ENCODE measurements at regions not wholly inside any gene's neighbourhood (a gene's known extent, or its start where the extent isn't known, plus 50 kb on each side); places are given as distances from the start of the nearest gene placed in this dataset.

- BruUV-seq (replicated peaks): no TSS peak
- intact Hi-C loops (cut with micrococcal nuclease): no loop called here
- Mint-ChIP-seq H3K27me3 (ENCODE audit: insufficient read depth, unreplicated experiment) (no peaks in the 10 kb centered on the region), H3K27ac (ENCODE audit: low read depth, unreplicated experiment) (no peak overlapping the region), H3K9me3 (ENCODE audit: unreplicated experiment) (peaks cover 45% of the 10 kb centered on the region), H3K36me3 (ENCODE audit: insufficient read depth, unreplicated experiment) (no peaks in the 10 kb centered on the region), H3K4me1 (ENCODE audit: insufficient read depth, unreplicated experiment) (no peaks in the 10 kb centered on the region), H3K4me3 (ENCODE audit: unreplicated experiment) (no peak overlapping the region)
- TF ChIP-seq CTCF (IDR thresholded peaks at IDR 0.05; ENCODE audit: unreplicated experiment): no peak
- ChIA-PET POLR2A (no interaction called here), CTCF (no interaction called here)
- no peak for DNase-seq (ENCODE audit: unreplicated experiment)
Measured at GRCh38 chr15:27601239-27601960, 497.7 kb downstream of the OCA2 start.

GRCh38 chr15:27599034-27599433 is 500.1 kb downstream of the OCA2 start:
- intact Hi-C loops (cut with micrococcal nuclease): no loop called here
- ChIA-PET CTCF (no interaction called here), POLR2A (no interaction called here)
- Mint-ChIP-seq H3K4me1 (ENCODE audit: insufficient read depth, unreplicated experiment) (no peaks in the 10 kb centered on the region), H3K9me3 (ENCODE audit: unreplicated experiment) (peaks cover 48% of the 10 kb centered on the region), H3K36me3 (ENCODE audit: insufficient read depth, unreplicated experiment) (no peaks in the 10 kb centered on the region), H3K27ac (ENCODE audit: low read depth, unreplicated experiment) (no peak overlapping the region), H3K4me3 (ENCODE audit: unreplicated experiment) (no peak overlapping the region), H3K27me3 (ENCODE audit: insufficient read depth, unreplicated experiment) (no peaks in the 10 kb centered on the region)
- DNase-seq (ENCODE audit: unreplicated experiment): no peak
- BruUV-seq (replicated peaks): no TSS peak
- no peak for TF ChIP-seq CTCF (IDR thresholded peaks at IDR 0.05; ENCODE audit: unreplicated experiment)

- CTCF ChIA-PET: no interaction called here
Measured at GRCh38 chr15:27598251-27599009, 500.7 kb downstream of the OCA2 start.

More at GRCh38 chr15:27598251-27599009, 500.7 kb downstream of the OCA2 start:
- no peak for DNase-seq (ENCODE audit: unreplicated experiment)
- no peaks in the 10 kb centered on the region for H3K36me3 Mint-ChIP-seq (ENCODE audit: insufficient read depth, unreplicated experiment)
- BruUV-seq (replicated peaks): no TSS peak
- POLR2A ChIA-PET: no interaction called here
- no peaks in the 10 kb centered on the region for H3K27me3 Mint-ChIP-seq (ENCODE audit: insufficient read depth, unreplicated experiment)
- TF ChIP-seq CTCF (IDR thresholded peaks at IDR 0.05; ENCODE audit: unreplicated experiment): no peak
- H3K9me3 Mint-ChIP-seq (ENCODE audit: unreplicated experiment): peaks cover 43% of the 10 kb centered on the region
- intact Hi-C loops (cut with micrococcal nuclease): no loop called here
- H3K27ac Mint-ChIP-seq (ENCODE audit: low read depth, unreplicated experiment): no peak overlapping the region
- H3K4me1 Mint-ChIP-seq (ENCODE audit: insufficient read depth, unreplicated experiment): no peaks in the 10 kb centered on the region
- no peak overlapping the region for H3K4me3 Mint-ChIP-seq (ENCODE audit: unreplicated experiment)
